ENCODE measurements at regions not wholly inside any gene's neighbourhood (a gene's known extent, or its start where the extent isn't known, plus 50 kb on each side); places are given as distances from the start of the nearest gene placed in this dataset.

- TF ChIP-seq, protein P1, sequence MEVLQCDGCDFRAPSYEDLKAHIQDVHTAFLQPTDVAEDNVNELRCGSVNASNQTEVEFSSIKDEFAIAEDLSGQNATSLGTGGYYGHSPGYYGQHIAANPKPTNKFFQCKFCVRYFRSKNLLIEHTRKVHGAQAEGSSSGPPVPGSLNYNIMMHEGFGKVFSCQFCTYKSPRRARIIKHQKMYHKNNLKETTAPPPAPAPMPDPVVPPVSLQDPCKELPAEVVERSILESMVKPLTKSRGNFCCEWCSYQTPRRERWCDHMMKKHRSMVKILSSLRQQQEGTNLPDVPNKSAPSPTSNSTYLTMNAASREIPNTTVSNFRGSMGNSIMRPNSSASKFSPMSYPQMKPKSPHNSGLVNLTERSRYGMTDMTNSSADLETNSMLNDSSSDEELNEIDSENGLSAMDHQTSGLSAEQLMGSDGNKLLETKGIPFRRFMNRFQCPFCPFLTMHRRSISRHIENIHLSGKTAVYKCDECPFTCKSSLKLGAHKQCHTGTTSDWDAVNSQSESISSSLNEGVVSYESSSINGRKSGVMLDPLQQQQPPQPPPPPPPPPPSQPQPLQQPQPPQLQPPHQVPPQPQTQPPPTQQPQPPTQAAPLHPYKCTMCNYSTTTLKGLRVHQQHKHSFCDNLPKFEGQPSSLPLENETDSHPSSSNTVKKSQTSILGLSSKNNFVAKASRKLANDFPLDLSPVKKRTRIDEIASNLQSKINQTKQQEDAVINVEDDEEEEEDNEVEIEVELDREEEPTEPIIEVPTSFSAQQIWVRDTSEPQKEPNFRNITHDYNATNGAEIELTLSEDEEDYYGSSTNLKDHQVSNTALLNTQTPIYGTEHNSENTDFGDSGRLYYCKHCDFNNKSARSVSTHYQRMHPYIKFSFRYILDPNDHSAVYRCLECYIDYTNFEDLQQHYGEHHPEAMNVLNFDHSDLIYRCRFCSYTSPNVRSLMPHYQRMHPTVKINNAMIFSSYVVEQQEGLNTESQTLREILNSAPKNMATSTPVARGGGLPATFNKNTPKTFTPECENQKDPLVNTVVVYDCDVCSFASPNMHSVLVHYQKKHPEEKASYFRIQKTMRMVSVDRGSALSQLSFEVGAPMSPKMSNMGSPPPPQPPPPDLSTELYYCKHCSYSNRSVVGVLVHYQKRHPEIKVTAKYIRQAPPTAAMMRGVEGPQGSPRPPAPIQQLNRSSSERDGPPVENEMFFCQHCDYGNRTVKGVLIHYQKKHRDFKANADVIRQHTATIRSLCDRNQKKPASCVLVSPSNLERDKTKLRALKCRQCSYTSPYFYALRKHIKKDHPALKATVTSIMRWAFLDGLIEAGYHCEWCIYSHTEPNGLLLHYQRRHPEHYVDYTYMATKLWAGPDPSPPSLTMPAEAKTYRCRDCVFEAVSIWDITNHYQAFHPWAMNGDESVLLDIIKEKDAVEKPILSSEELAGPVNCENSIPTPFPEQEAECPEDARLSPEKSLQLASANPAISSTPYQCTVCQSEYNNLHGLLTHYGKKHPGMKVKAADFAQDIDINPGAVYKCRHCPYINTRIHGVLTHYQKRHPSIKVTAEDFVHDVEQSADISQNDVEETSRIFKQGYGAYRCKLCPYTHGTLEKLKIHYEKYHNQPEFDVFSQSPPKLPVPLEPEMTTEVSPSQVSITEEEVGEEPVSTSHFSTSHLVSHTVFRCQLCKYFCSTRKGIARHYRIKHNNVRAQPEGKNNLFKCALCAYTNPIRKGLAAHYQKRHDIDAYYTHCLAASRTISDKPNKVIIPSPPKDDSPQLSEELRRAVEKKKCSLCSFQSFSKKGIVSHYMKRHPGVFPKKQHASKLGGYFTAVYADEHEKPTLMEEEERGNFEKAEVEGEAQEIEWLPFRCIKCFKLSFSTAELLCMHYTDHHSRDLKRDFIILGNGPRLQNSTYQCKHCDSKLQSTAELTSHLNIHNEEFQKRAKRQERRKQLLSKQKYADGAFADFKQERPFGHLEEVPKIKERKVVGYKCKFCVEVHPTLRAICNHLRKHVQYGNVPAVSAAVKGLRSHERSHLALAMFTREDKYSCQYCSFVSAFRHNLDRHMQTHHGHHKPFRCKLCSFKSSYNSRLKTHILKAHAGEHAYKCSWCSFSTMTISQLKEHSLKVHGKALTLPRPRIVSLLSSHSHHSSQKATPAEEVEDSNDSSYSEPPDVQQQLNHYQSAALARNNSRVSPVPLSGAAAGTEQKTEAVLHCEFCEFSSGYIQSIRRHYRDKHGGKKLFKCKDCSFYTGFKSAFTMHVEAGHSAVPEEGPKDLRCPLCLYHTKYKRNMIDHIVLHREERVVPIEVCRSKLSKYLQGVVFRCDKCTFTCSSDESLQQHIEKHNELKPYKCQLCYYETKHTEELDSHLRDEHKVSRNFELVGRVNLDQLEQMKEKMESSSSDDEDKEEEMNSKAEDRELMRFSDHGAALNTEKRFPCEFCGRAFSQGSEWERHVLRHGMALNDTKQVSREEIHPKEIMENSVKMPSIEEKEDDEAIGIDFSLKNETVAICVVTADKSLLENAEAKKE (CRISPR knock-in tag; IDR thresholded peaks at IDR 0.05): no peak
- no peak for TF ChIP-seq ZNF331 (CRISPR knock-in tag; IDR thresholded peaks at IDR 0.05; ENCODE audit: low read depth)
- no peak for TF ChIP-seq EZH2 (IDR thresholded peaks at IDR 0.05; ENCODE audit: low read depth, unreplicated experiment)
- TF ChIP-seq EZH2phosphoT487 (IDR thresholded peaks at IDR 0.05; ENCODE audit: unreplicated experiment): no peak
- Histone ChIP-seq H2AFZ (no peak overlapping the region), H3K9me2 (ENCODE audit: insufficient read depth) (no peaks in the 10 kb centered on the region), H3K4me2 (no peak overlapping the region), H3K27me3 (ENCODE audit: insufficient read depth) (no peaks in the 10 kb centered on the region), H3K36me3 (ENCODE audit: insufficient read depth) (no peaks in the 10 kb centered on the region), H3K27ac (ENCODE audit: low read depth) (no peak overlapping the region), H3K4me3 (no peak overlapping the region), H3K4me1 (ENCODE audit: insufficient read depth) (peaks cover 12% of the 10 kb centered on the region; the same call in 1 of the 2 replicates), H3K79me2 (replicated peaks; ENCODE audit: insufficient read depth) (no peaks in the 10 kb centered on the region), H3F3A (replicated peaks; ENCODE audit: low read depth) (no peaks in the 10 kb centered on the region), H4K20me1 (replicated peaks; ENCODE audit: insufficient read depth) (no peaks in the 10 kb centered on the region)
- no peak overlapping the region for H3K4me3 Mint-ChIP-seq
- peaks cover 23% of the 10 kb centered on the region; the same call in 2 of the 3 replicates for H3K4me1 Mint-ChIP-seq
- DNase-seq (ENCODE audit: low spot score) (no peak), ATAC-seq (no peak)
- H3K27ac Mint-ChIP-seq: no peak overlapping the region
- H3K36me3 Mint-ChIP-seq (ENCODE audit: low read depth): no peaks in the 10 kb centered on the region
- H3K9me3 Mint-ChIP-seq: no peaks in the 10 kb centered on the region
- no peaks in the 10 kb centered on the region for H3K27me3 Mint-ChIP-seq (ENCODE audit: insufficient read depth, low read depth, poor library complexity)
Observed at GRCh38 chr6:119620846-119621555, 271.4 kb upstream of the MAN1A1 start.

DNA sequence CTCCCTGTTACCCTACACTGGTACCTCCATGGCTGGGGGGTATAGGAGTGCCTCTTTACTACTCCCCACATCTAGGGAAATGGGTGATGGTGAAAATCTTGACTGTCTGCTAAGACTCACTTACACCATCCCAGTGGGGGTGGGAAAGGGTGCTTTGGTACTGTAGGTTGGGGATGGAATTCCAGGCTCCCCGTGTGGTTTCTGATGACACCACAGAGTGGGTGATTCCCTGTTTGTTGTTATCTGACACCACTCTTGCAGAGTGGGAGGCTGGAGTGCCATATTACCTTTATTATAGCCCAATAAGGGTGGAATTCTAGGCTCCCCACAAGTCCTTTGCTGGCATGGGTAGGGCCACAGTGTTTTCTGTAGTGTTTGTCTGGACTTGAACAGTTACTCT lies 264.6 kb upstream of the MAN1A1 start:
- Mint-ChIP-seq H3K27ac (no peak overlapping the region), H3K27me3 (ENCODE audit: insufficient read depth, low read depth, poor library complexity) (peaks cover 5% of the 10 kb centered on the region), H3K36me3 (ENCODE audit: low read depth) (no peaks in the 10 kb centered on the region), H3K4me1 (peaks cover 27% of the 10 kb centered on the region), H3K4me3 (no peak overlapping the region), H3K9me3 (no peaks in the 10 kb centered on the region)
- no peaks in the 10 kb centered on the region for H3K79me2 ChIP-seq (replicated peaks; ENCODE audit: insufficient read depth)
- 0 out of 2 replicates have a peak, but pooled peaks cover 3% of the 10 kb centered on the region for H3K9me2 ChIP-seq (ENCODE audit: insufficient read depth)
- H3K4me2 ChIP-seq: no peak overlapping the region
- H4K20me1 ChIP-seq (replicated peaks; ENCODE audit: insufficient read depth): no peaks in the 10 kb centered on the region
- peak overlapping the region; percentile 74 for H2AFZ ChIP-seq
- ATAC-seq (peak; percentile 75), DNase-seq (ENCODE audit: low spot score) (peak; percentile 19)
- H3K4me3 ChIP-seq: no peak overlapping the region
- no peak for TF ChIP-seq REST (IDR thresholded peaks at IDR 0.05; ENCODE audit: unreplicated experiment)
- H3K4me1 ChIP-seq (ENCODE audit: insufficient read depth): peaks cover 15% of the 10 kb centered on the region; the same call in 1 of the 2 replicates
- no peaks in the 10 kb centered on the region for H3K36me3 ChIP-seq (ENCODE audit: insufficient read depth)
- no peak overlapping the region for H3K27ac ChIP-seq (ENCODE audit: low read depth)
- H3K27me3 ChIP-seq (ENCODE audit: insufficient read depth): no peaks in the 10 kb centered on the region
- no peaks in the 10 kb centered on the region for H3F3A ChIP-seq (replicated peaks; ENCODE audit: low read depth)
